Neural cell (in vitro differentiated cells): ENCODE measurements at regions not wholly inside any gene's neighbourhood (a gene's known extent, or its start where the extent isn't known, plus 50 kb on each side); places are given as distances from the start of the nearest gene placed in this dataset.

ENCODE experiments used
- H2AFZ ChIP-seq: fragments of 200-600, 300-800 bp; sonication (generic), shearing (Covaris generic); 2 replicates; pipeline ENCODE4 v1.6.0; 2014; ENCODE audit warnings: low read depth, mild to moderate bottlenecking, antibody characterized with exemption, low read length, moderate library complexity
- H3F3A ChIP-seq: fragments of 200-600 bp; shearing (Covaris generic); 2 replicates; pipeline ENCODE4 v1.6.1; 2016; ENCODE audit warnings: mild to moderate bottlenecking, moderate library complexity, mixed read lengths, antibody characterized with exemption, low read length; ENCODE audit not compliant: insufficient read depth, poor library complexity, severe bottlenecking
- H3K27ac ChIP-seq: fragments of 200-600, 300-800 bp; sonication (generic), shearing (Covaris generic); 2 replicates; pipeline ENCODE4 v1.5.1; 2014; ENCODE audit warnings: mild to moderate bottlenecking, low read length, moderate library complexity
- H3K27me3 ChIP-seq: fragments of 300-800, 200-600 bp; sonication (generic), shearing (Covaris generic); 2 replicates; pipeline ENCODE4 v1.6.0; 2014; ENCODE audit warnings: mild to moderate bottlenecking, low read depth, low read length, moderate library complexity; ENCODE audit not compliant: insufficient read depth
- H3K36me3 ChIP-seq: fragments of 300-800, 200-600 bp; sonication (generic), shearing (Covaris generic); 2 replicates; pipeline ENCODE4 v1.5.1; 2014; ENCODE audit warnings: mild to moderate bottlenecking, antibody characterized with exemption, low read length, moderate library complexity; ENCODE audit not compliant: insufficient read depth
- H3K4me2 ChIP-seq: fragments of 300-800, 200-600 bp; sonication (generic), shearing (Covaris generic); 2 replicates; pipeline ENCODE4 v1.6.0; 2014; ENCODE audit warnings: mild to moderate bottlenecking, low read length
- H3K4me3 ChIP-seq: fragments of 300-800, 200-600 bp; sonication (generic), shearing (Covaris generic); 2 replicates; pipeline ENCODE4 v1.5.1; 2014; ENCODE audit warnings: mild to moderate bottlenecking, low read length, moderate library complexity
- H3K79me2 ChIP-seq: fragments of 200-600 bp; shearing (Covaris generic); replicated peaks from 2 replicates; pipeline ENCODE4 v1.6.0; 2014; ENCODE audit warnings: mild to moderate bottlenecking, low read length, moderate library complexity; ENCODE audit not compliant: insufficient read depth
- H3K9ac ChIP-seq: fragments of 300-800, 200-600 bp; sonication (generic), shearing (Covaris generic); 2 replicates; pipeline ENCODE4 v1.6.1; 2016; ENCODE audit warnings: mild to moderate bottlenecking, low read length, mixed read lengths
- H3K9me2 ChIP-seq: fragments of 200-600 bp; shearing (Covaris generic); 2 replicates; pipeline ENCODE4 v1.6.1; 2016; ENCODE audit warnings: mild to moderate bottlenecking, low read length, mixed read lengths; ENCODE audit not compliant: insufficient read depth
- H3K9me3 ChIP-seq: fragments of 200-600, 300-800 bp; sonication (generic), shearing (Covaris generic); 2 replicates; pipeline ENCODE4 v1.6.1; 2016; ENCODE audit warnings: mild to moderate bottlenecking, mixed run types, low read length, moderate library complexity, mixed read lengths
- H4K20me1 ChIP-seq: fragments of 200-600 bp; shearing (Covaris generic); 2 replicates; pipeline ENCODE4 v1.6.1; 2016; ENCODE audit warnings: mild to moderate bottlenecking, mixed run types; ENCODE audit not compliant: insufficient read depth
- EP300 ChIP-seq: fragments of 450-650 bp; conservative IDR thresholded peaks from 2 replicates; pipeline ENCODE4 v1.6.1; 2014; ENCODE audit warnings: antibody characterized with exemption, mild to moderate bottlenecking, moderate library complexity; ENCODE audit not compliant: poor library complexity, severe bottlenecking
- EZH2 ChIP-seq: fragments of 200-600, 300-800 bp; shearing (Covaris generic), sonication (generic); IDR thresholded peaks from 2 replicates; pipeline ENCODE4 v1.6.1; 2014; ENCODE audit warnings: antibody characterized with exemption, low read length, borderline replicate concordance, mild to moderate bottlenecking; ENCODE audit not compliant: insufficient read depth, poor library complexity, severe bottlenecking
- MXI1 ChIP-seq: fragments of 450-650 bp; conservative IDR thresholded peaks from 2 replicates; pipeline ENCODE4 v1.6.1; 2014; ENCODE audit warnings: antibody characterized with exemption, mild to moderate bottlenecking; ENCODE audit not compliant: poor library complexity, severe bottlenecking
- POLR2AphosphoS5 ChIP-seq: IDR thresholded peaks from 2 replicates; pipeline ENCODE4 v1.6.1; 2012
- RAD21 ChIP-seq: fragments of 450-650 bp; conservative IDR thresholded peaks from 2 replicates; pipeline ENCODE4 v1.6.1; 2014; ENCODE audit warnings: antibody characterized with exemption, mild to moderate bottlenecking, moderate library complexity
- SMC3 ChIP-seq: fragments of 450-650 bp; conservative IDR thresholded peaks from 2 replicates; pipeline ENCODE4 v1.6.1; 2014; ENCODE audit warnings: antibody characterized with exemption, mild to moderate bottlenecking, moderate library complexity; ENCODE audit not compliant: poor library complexity
- TAF1 ChIP-seq: IDR thresholded peaks from 2 replicates; pipeline ENCODE4 v1.6.1; 2012; ENCODE audit warnings: low read depth
- TF ChIP-seq, protein P1 (sequence below): fragments of 450-650 bp; IDR thresholded peaks from 2 replicates; pipeline ENCODE4 v1.5.1; 2014; ENCODE audit warnings: antibody characterized with exemption, mild to moderate bottlenecking, moderate library complexity; ENCODE audit not compliant: poor library complexity, severe bottlenecking
- TF ChIP-seq, protein P2 (sequence below): IDR thresholded peaks from 2 replicates; pipeline ENCODE4 v1.6.1; 2012; ENCODE audit warnings: borderline replicate concordance

DNA sequence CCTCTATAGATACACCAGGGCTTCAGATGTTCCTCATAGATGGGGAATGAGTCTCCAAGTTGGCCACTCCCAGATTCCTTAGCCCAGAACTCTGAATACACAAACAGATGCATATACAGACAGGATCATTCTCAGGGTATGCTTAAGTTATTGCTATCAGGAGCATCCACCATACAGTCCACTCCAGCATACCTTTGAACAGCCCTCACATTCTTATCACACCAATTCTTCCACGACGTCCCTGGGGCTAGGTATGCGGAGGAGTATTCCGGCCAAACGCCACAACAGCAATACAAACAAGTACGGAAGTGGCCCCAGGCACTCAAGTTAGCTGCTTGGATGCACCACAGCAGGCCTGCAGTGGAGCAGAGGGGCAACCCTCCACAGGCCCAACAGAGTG is 312.5 kb upstream of the CHAC2 start:
- no peaks in the 10 kb centered on the region for H3K9me3 ChIP-seq
- TF ChIP-seq, protein P1, sequence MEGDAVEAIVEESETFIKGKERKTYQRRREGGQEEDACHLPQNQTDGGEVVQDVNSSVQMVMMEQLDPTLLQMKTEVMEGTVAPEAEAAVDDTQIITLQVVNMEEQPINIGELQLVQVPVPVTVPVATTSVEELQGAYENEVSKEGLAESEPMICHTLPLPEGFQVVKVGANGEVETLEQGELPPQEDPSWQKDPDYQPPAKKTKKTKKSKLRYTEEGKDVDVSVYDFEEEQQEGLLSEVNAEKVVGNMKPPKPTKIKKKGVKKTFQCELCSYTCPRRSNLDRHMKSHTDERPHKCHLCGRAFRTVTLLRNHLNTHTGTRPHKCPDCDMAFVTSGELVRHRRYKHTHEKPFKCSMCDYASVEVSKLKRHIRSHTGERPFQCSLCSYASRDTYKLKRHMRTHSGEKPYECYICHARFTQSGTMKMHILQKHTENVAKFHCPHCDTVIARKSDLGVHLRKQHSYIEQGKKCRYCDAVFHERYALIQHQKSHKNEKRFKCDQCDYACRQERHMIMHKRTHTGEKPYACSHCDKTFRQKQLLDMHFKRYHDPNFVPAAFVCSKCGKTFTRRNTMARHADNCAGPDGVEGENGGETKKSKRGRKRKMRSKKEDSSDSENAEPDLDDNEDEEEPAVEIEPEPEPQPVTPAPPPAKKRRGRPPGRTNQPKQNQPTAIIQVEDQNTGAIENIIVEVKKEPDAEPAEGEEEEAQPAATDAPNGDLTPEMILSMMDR: no peak
- no peaks in the 10 kb centered on the region for H3K27me3 ChIP-seq
- no peaks in the 10 kb centered on the region for H4K20me1 ChIP-seq
- H3K4me2 ChIP-seq: no peak overlapping the region
- H3K9ac ChIP-seq: no peak overlapping the region
- H3K9me2 ChIP-seq: no peaks in the 10 kb centered on the region
- no peak overlapping the region for H2AFZ ChIP-seq
- no peak overlapping the region for H3K27ac ChIP-seq
- no peaks in the 10 kb centered on the region for H3K36me3 ChIP-seq
- H3K4me3 ChIP-seq: no peak overlapping the region
- H3F3A ChIP-seq: no peaks in the 10 kb centered on the region
- H3K79me2 ChIP-seq: no peaks in the 10 kb centered on the region

DNA sequence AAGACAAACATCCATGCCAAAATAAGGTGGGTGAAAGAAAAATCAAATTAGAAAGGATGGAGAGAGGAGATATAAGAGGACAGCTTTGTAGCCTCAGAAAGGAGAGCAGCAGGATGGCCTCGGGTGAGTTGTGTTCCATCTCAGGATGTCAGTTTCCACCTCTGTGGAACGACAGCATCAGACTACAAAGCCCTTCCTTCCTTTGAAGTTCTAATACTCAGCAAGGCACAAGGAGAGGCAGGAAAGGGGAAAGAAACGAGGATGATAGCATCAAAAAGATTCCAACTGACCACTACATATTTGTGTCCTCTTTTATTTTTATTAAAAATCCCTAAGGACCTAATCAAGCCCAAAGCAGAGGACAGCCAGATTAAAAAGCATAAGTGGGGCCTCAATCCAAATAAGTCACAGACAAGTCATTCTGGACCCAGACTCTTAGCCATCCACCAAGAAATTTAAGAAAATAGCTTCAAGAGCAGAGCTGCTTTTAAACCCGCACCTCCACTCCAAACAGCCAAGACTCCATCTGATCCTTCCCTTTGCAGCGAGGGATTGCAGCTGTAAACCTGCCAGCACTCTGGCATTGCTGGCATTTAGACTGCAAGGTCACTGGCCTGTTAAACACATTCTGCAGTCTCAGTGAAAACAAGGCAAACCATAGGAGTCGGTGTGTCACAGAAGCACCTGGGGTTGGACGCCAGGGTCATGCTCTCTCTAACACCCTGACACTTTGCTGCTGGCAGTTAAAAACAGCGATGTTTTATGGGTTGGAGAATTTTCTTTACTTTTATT is 314.5 kb upstream of the CHAC2 start:
- no peak for TF ChIP-seq RAD21
- TF ChIP-seq POLR2AphosphoS5: no peak
- Histone ChIP-seq H3K79me2 (no peaks in the 10 kb centered on the region), H3K27ac (no peak overlapping the region), H3K27me3 (no peaks in the 10 kb centered on the region), H3K4me2 (no peak overlapping the region), H3K9ac (no peak overlapping the region), H3K9me2 (no peaks in the 10 kb centered on the region), H2AFZ (no peak overlapping the region), H3K36me3 (no peaks in the 10 kb centered on the region), H4K20me1 (no peaks in the 10 kb centered on the region), H3F3A (no peaks in the 10 kb centered on the region), H3K4me3 (no peak overlapping the region), H3K9me3 (no peaks in the 10 kb centered on the region)

DNA sequence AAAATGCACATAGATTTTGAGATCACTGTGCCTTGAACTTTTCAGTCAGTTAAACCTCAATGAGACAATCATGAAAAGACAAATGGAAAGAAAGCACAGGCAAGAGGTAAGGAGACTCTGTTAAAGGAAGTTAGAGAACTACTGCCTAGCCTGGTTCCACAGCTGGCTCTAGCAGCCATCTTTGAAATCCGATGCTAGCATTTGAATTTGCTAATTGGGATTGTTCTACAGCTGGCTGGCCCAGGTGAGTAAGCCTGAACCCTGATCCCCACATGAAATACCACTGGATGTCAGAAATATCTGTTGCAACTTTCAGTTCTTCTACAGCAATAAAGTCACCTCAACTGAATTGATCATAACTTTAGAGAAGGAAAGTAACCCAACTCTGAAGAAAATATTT is 315.2 kb upstream of the CHAC2 start:
- Histone ChIP-seq H3K27ac (no peak overlapping the region), H3F3A (no peaks in the 10 kb centered on the region), H3K36me3 (no peaks in the 10 kb centered on the region), H3K4me3 (no peak overlapping the region), H3K27me3 (no peaks in the 10 kb centered on the region), H2AFZ (no peak overlapping the region), H3K9ac (no peak overlapping the region), H3K9me2 (no peaks in the 10 kb centered on the region), H3K9me3 (no peaks in the 10 kb centered on the region), H4K20me1 (no peaks in the 10 kb centered on the region), H3K79me2 (no peaks in the 10 kb centered on the region), H3K4me2 (no peak overlapping the region)
- TF ChIP-seq EP300: no peak
- TF ChIP-seq EZH2: no peak
- TF ChIP-seq, protein P1: no peak
- no peak for TF ChIP-seq SMC3
- no peak for TF ChIP-seq TAF1
- no peak for TF ChIP-seq MXI1
- TF ChIP-seq, protein P2, sequence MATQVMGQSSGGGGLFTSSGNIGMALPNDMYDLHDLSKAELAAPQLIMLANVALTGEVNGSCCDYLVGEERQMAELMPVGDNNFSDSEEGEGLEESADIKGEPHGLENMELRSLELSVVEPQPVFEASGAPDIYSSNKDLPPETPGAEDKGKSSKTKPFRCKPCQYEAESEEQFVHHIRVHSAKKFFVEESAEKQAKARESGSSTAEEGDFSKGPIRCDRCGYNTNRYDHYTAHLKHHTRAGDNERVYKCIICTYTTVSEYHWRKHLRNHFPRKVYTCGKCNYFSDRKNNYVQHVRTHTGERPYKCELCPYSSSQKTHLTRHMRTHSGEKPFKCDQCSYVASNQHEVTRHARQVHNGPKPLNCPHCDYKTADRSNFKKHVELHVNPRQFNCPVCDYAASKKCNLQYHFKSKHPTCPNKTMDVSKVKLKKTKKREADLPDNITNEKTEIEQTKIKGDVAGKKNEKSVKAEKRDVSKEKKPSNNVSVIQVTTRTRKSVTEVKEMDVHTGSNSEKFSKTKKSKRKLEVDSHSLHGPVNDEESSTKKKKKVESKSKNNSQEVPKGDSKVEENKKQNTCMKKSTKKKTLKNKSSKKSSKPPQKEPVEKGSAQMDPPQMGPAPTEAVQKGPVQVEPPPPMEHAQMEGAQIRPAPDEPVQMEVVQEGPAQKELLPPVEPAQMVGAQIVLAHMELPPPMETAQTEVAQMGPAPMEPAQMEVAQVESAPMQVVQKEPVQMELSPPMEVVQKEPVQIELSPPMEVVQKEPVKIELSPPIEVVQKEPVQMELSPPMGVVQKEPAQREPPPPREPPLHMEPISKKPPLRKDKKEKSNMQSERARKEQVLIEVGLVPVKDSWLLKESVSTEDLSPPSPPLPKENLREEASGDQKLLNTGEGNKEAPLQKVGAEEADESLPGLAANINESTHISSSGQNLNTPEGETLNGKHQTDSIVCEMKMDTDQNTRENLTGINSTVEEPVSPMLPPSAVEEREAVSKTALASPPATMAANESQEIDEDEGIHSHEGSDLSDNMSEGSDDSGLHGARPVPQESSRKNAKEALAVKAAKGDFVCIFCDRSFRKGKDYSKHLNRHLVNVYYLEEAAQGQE: no peak
- TF ChIP-seq POLR2AphosphoS5: no peak
- no peak for TF ChIP-seq RAD21
